Left ventricle myocardium inferior (tissue), 1 donor: ENCODE measurements at regions not wholly inside any gene's neighbourhood (a gene's known extent, or its start where the extent isn't known, plus 50 kb on each side); places are given as distances from the start of the nearest gene placed in this dataset.

Experiments used
- DNase-seq: peaks from one replicate; pipeline ENCODE4 v3.0.0-alpha.2; 2020
- H3K27ac ChIP-seq: fragments of 200-600 bp; replicated peaks from 2 replicates; pipeline ENCODE4 v1.8.0; 2021
- H3K27me3 ChIP-seq: fragments of 200-600 bp; 2 replicates; pipeline ENCODE4 v1.8.0; 2021; ENCODE audit warnings: low read depth
- H3K36me3 ChIP-seq: fragments of 200-600 bp; 2 replicates; pipeline ENCODE4 v1.8.0; 2021
- H3K4me1 ChIP-seq: fragments of 200-600 bp; 2 replicates; pipeline ENCODE4 v1.8.0; 2021
- H3K4me3 ChIP-seq: fragments of 200-600 bp; 2 replicates; pipeline ENCODE4 v1.8.0; 2021; ENCODE audit warnings: mild to moderate bottlenecking, moderate library complexity
- H3K9me3 ChIP-seq: fragments of 200-600 bp; replicated peaks from 2 replicates; pipeline ENCODE4 v1.8.0; 2021
- intact Hi-C: fragments of 100-400 bp; cut with micrococcal nuclease; formaldehyde crosslinking; loops from one replicate; pipeline ENCODE4 v1.11.0; 2022
- TF ChIP-seq, protein P1 (sequence below): fragments of 200-600 bp; IDR thresholded peaks from 2 replicates; pipeline ENCODE4 v1.8.0; 2021; ENCODE audit warnings: antibody characterized with exemption, mild to moderate bottlenecking, borderline replicate concordance
- donor health status: DM: no; HTN: yes; CAD: no; lungs with severe emphysema.

DNA sequence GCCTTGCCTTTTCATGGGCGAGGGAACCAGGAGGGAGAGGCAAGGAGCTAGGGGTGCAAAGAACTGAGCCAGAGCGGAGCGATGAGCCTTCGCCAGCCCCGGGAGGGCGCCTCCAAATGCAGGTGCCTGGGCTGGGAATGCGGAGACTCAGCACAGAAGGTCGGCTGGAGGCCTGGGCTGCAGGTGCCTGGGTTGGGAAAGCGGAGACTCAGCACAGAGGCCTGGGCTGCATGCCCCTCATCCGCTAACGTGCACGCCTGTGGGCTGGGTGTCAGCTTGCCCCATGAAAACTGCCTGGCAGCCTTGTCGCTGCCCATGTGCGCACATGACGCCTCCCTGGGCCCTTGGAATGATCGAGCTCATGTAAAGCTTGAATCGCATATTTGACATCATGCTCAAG is 51.8 kb downstream of the POM121L12 start:
- intact Hi-C loops = no loop called here
- Histone ChIP-seq H3K36me3 (no peaks in the 10 kb centered on the region), H3K4me1 (no peaks in the 10 kb centered on the region), H3K9me3 (peaks cover 8% of the 10 kb centered on the region), H3K27ac (no peak overlapping the region), H3K4me3 (no peak overlapping the region), H3K27me3 (no peaks in the 10 kb centered on the region)
- TF ChIP-seq, protein P1, sequence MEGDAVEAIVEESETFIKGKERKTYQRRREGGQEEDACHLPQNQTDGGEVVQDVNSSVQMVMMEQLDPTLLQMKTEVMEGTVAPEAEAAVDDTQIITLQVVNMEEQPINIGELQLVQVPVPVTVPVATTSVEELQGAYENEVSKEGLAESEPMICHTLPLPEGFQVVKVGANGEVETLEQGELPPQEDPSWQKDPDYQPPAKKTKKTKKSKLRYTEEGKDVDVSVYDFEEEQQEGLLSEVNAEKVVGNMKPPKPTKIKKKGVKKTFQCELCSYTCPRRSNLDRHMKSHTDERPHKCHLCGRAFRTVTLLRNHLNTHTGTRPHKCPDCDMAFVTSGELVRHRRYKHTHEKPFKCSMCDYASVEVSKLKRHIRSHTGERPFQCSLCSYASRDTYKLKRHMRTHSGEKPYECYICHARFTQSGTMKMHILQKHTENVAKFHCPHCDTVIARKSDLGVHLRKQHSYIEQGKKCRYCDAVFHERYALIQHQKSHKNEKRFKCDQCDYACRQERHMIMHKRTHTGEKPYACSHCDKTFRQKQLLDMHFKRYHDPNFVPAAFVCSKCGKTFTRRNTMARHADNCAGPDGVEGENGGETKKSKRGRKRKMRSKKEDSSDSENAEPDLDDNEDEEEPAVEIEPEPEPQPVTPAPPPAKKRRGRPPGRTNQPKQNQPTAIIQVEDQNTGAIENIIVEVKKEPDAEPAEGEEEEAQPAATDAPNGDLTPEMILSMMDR = no peak
- no peak for DNase-seq

DNA sequence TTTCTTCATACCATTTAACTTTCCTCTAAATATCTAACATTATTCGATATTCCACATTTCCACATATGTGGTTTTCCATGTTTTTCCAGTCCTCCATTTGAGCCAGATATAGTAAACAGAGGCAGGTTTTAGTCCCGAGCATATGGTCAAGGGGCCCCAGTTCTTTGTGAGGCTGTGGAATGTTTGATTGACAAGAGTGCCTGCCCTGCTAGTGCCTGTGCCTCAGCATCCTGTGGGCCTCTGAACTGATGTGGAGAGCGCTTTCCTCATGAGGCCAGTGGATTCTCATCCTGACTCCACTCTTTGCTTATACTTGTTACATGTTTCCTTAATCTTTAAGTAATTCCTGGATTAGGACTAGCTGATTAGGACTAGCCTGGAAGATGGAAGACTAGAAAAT is 58.8 kb downstream of the POM121L12 start:
- intact Hi-C loops = no loop called here
- DNase-seq = no peak
- H3K9me3 ChIP-seq = no peaks in the 10 kb centered on the region
- no peaks in the 10 kb centered on the region for H3K36me3 ChIP-seq
- TF ChIP-seq, protein P1 = no peak
- no peak overlapping the region for H3K27ac ChIP-seq
- no peaks in the 10 kb centered on the region for H3K4me1 ChIP-seq
- no peaks in the 10 kb centered on the region for H3K27me3 ChIP-seq
- H3K4me3 ChIP-seq = no peak overlapping the region

DNA sequence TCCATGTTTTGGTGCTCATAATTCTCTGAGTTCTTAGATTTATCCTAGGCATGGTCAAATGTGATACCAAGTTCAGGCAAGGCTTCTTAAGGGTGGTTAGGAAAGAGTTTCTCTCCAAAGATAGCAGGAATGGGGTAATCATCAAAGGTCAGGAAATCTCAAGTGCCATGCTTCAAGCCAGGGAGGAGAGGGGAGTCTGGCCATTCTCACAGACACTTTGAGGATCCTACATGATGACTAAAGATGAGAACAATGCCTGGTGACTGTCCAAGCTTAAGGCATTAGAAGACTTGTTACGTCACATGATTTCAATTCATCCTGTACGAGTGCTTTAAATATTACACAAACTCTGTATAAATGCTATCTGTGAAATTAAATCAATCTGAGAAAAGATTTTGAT is 59.4 kb downstream of the POM121L12 start:
- Histone ChIP-seq H3K27me3 (no peaks in the 10 kb centered on the region), H3K9me3 (no peaks in the 10 kb centered on the region), H3K27ac (no peak overlapping the region), H3K36me3 (no peaks in the 10 kb centered on the region), H3K4me3 (no peak overlapping the region), H3K4me1 (no peaks in the 10 kb centered on the region)
- intact Hi-C loops = no loop called here
- TF ChIP-seq, protein P1 = no peak
- no peak for DNase-seq

DNA sequence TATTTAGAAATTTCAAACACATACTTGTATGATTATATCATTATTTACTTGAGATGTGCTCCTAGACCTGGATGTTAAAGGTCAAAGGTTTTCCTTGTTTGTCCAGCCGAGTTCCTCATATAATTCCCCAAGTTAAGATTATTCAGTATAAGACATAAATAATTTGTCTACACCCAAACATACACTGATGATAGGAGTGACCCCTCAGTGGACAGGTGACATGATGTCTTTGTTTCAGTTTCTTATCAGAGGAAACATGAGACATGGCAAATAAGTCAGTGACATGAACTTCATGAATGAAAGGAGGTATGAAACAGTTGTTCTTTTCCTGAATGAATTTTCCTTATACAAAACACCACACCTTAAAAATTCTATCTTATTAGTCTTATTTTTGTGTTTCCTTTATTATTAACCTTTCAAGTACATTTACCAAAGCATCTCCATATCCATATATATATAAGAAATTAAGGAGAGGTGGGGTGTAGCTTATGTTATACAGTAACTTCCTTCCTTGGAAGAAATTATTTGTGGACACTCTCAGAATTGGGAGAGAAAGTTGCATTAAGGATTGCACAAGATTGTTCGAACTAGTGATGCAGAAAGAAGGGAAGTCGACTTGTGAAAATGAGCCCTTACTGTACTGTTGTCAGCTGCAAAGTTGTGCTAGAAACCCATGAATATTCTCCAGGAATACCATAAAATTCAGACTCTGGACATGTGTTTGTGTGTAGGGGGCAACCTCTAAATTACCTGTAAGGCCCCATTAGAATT is 60.5 kb downstream of the POM121L12 start:
- Histone ChIP-seq H3K36me3 (no peaks in the 10 kb centered on the region), H3K4me3 (no peak overlapping the region), H3K9me3 (no peaks in the 10 kb centered on the region), H3K27me3 (no peaks in the 10 kb centered on the region), H3K4me1 (no peaks in the 10 kb centered on the region), H3K27ac (no peak overlapping the region)
- TF ChIP-seq, protein P1 = no peak
- intact Hi-C loops = no loop called here
- no peak for DNase-seq

DNA sequence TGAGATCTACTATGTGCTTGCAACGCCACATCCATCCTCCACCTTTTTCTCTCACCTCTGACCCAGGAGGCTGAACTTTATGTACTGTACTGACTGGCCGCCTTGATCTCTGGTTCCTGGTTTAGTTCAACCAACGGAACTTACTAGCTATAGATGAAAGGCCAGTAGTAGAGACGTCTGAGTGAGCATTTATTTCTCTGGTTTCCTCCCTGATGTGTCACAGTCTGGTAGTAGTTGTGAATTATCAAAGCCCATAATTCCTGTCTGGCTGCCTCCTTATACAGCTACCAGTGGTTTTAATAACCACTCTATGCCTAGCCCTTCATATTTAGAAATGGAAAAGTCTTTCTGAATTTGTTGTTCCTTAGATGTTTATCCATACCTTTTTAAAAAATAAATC is 64.7 kb downstream of the POM121L12 start:
- TF ChIP-seq, protein P1 = no peak

More for the DNA sequence above, 64.7 kb downstream of the POM121L12 start:
- H3K9me3 ChIP-seq = no peaks in the 10 kb centered on the region
- no peaks in the 10 kb centered on the region for H3K27me3 ChIP-seq
- H3K4me3 ChIP-seq = no peak overlapping the region
- H3K36me3 ChIP-seq = no peaks in the 10 kb centered on the region
- intact Hi-C loops = no loop called here
- H3K4me1 ChIP-seq = no peaks in the 10 kb centered on the region
- no peak for DNase-seq
- H3K27ac ChIP-seq = no peak overlapping the region
